ENCODE measurements at regions not wholly inside any gene's neighbourhood (a gene's known extent, or its start where the extent isn't known, plus 50 kb on each side); places are given as distances from the start of the nearest gene placed in this dataset.

GRCh38 chr14:26744903-26745302 is 147.1 kb upstream of the NOVA1 start:
- TF ChIP-seq POLR2A (IDR thresholded peaks at IDR 0.05; ENCODE audit: low read depth, low read length) (no peak), RFX5 (IDR thresholded peaks at IDR 0.05; ENCODE audit: low read depth, low read length) (no peak), FOS (IDR thresholded peaks at IDR 0.05; ENCODE audit: low read depth, low read length) (no peak), CTCF (conservative IDR thresholded peaks at IDR 0.05; ENCODE audit: low read depth, low read length) (no peak), SMC3 (IDR thresholded peaks at IDR 0.05; ENCODE audit: low read depth, low read length) (no peak)

All from IMR-90 (cell line).